PC-9 (cell line): ENCODE measurements at regions not wholly inside any gene's neighbourhood (a gene's known extent, or its start where the extent isn't known, plus 50 kb on each side); places are given as distances from the start of the nearest gene placed in this dataset.

ENCODE experiments used
- CTCF ChIP-seq: fragments of 200-600 bp; sonication (generic); conservative IDR thresholded peaks from 2 replicates; pipeline ENCODE4 v1.6.1; 2017; ENCODE audit warnings: mixed run types, antibody characterized with exemption, mild to moderate bottlenecking, moderate library complexity
- EZH2 ChIP-seq: fragments of 200-600 bp; sonication (generic); IDR thresholded peaks from 2 replicates; pipeline ENCODE4 v1.8.0; 2017; ENCODE audit warnings: antibody characterized with exemption, low read depth

GRCh38 chr6:133051240-133051639, 189.9 kb upstream of the EYA4 start:
- no peak for TF ChIP-seq CTCF
- TF ChIP-seq EZH2, result no peak
